Right lobe of liver (tissue), 6 donors: ENCODE measurements at regions not wholly inside any gene's neighbourhood (a gene's known extent, or its start where the extent isn't known, plus 50 kb on each side); places are given as distances from the start of the nearest gene placed in this dataset.
"Not testable (repeated sequence)": the region's sequence is repeated elsewhere in the genome, so short reads cannot be mapped to it uniquely, and the experiment has no call there.

Experiments
- ATAC-seq, 4 donors: fragments of 200-7000 bp; cut with Tn5 transposase; one replicate each; pipeline ENCODE4 v1.9.1; 2020; ENCODE audit warnings: mild to moderate bottlenecking in 4 of 4, moderate library complexity in 4 of 4
- DNase-seq, 3 donors: peaks; one replicate each; pipeline ENCODE4 v3.0.0-alpha.2; 2020
- H3K27ac ChIP-seq, 3 donors: fragments of 200-600 bp; one replicate each; pipeline ENCODE4 v1.8.0; 2022
- H3K27me3 ChIP-seq, 2 donors: fragments of 200-600 bp; one replicate each; pipeline ENCODE4 v1.8.0; 2022
- H3K36me3 ChIP-seq, 4 donors: fragments of 200-600 bp; sonication (generic) in 1 of 4; one replicate each; pipeline versions ENCODE4 v1.5.1 to v1.8.0; 2017 to 2022; ENCODE audit warnings: control low read depth in 1 of 4
- H3K4me1 ChIP-seq, 4 donors: fragments of 200-600 bp; sonication (generic) in 1 of 4; one replicate each; pipeline versions ENCODE4 v1.5.1 to v1.8.0; 2017 to 2022; ENCODE audit warnings: control low read depth in 1 of 4
- H3K4me3 ChIP-seq, 3 donors: fragments of 200-600 bp; one replicate each; pipeline ENCODE4 v1.8.0; 2022
- H3K9me3 ChIP-seq, 4 donors: fragments of 200-600 bp; sonication (generic) in 1 of 4; one replicate each; pipeline versions ENCODE4 v1.5.1 to v1.8.0; 2017 to 2022; ENCODE audit warnings: control low read depth in 1 of 4
- POLR2A ChIP-seq: fragments of 450-650 bp; IDR thresholded peaks from one replicate; pipeline ENCODE4 v1.6.1; 2017; ENCODE audit warnings: antibody characterized with exemption, mild to moderate bottlenecking
- WGBS: methylation state at CpG from one replicate; pipeline ENCODE4 v1.1.6; 2018; ENCODE audit warnings: low coverage, low lambda C conversion rate; ENCODE audit not compliant: insufficient coverage; ENCODE audit errors: missing lambda C conversion rate; 5-methylcytosine and 5-hydroxymethylcytosine counted together
- intact Hi-C, 2 donors: fragments of 100-400 bp; cut with DNase I; formaldehyde crosslinking; loops; one replicate each; pipeline versions ENCODE4 v1.11.2 to v1.14.1; 2022
- TF ChIP-seq, protein P1 (sequence below), 4 donors: fragments of 200-600 bp in 3 of 4; fragments of 450-650 bp in 1 of 4; IDR thresholded peaks; one replicate each; pipeline versions ENCODE4 v1.5.1 to v1.8.0; 2016 to 2022; ENCODE audit warnings: antibody characterized with exemption in 4 of 4, mild to moderate bottlenecking in 2 of 4
- donor health status: DM: no; HTN: yes; CAD: no.
- donor health status: DM: no; HTN: no; CAD: no.
- donor health status: DM: no; HTN: no; CAD: no.
- donor health status: DM: no; HTN: yes; CAD: no.
- donor health status: DM: no; HTN: yes; CAD: no.

DNA sequence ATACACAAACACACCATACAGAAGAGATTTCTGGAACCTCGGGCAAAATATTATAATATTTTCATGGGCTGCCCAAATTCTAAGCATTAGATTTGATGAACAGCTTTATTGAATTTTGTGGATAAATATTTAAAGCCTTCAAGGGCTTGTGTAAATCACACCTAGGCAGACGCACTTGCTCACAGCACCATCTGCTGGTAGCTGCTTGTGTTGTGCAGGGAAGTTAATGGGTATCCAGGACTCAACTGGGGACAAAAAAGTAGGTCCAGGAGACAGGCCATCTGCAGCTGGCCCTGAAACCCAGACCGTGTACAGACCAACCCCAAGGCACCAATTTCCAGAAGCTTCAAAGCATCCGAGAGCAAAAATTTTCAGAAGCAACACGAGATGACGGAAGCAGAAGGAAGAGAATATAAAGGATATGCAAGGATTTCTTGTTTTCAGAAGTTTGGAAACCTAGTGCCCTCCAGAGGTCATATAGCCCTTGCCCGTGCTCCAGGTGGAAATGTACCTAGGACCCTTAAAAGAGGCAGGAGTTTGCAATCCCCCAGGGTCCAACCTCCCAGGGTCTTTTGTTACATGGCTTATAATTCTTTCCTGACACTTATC is 140.0 kb downstream of the CHD9NB start:
- Histone ChIP-seq H3K4me3 (no peak overlapping the region), H3K27me3 (no peaks in the 10 kb centered on the region), H3K4me1 (no peaks in the 10 kb centered on the region), H3K27ac (no peak overlapping the region), H3K9me3 (no peaks in the 10 kb centered on the region), H3K36me3 (no peaks in the 10 kb centered on the region)
- no peak for TF ChIP-seq POLR2A
- TF ChIP-seq, protein P1, sequence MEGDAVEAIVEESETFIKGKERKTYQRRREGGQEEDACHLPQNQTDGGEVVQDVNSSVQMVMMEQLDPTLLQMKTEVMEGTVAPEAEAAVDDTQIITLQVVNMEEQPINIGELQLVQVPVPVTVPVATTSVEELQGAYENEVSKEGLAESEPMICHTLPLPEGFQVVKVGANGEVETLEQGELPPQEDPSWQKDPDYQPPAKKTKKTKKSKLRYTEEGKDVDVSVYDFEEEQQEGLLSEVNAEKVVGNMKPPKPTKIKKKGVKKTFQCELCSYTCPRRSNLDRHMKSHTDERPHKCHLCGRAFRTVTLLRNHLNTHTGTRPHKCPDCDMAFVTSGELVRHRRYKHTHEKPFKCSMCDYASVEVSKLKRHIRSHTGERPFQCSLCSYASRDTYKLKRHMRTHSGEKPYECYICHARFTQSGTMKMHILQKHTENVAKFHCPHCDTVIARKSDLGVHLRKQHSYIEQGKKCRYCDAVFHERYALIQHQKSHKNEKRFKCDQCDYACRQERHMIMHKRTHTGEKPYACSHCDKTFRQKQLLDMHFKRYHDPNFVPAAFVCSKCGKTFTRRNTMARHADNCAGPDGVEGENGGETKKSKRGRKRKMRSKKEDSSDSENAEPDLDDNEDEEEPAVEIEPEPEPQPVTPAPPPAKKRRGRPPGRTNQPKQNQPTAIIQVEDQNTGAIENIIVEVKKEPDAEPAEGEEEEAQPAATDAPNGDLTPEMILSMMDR (IDR thresholded peaks at IDR 0.05) = peak; percentile 75 to 90 (median 86)
- WGBS = 3% methylated on average over 7 of the region's 7 CpGs
- ATAC-seq = peak; percentile 94
- peak; percentile 65 to 70 (median 70) for DNase-seq
- intact Hi-C loops = no loop called here

DNA sequence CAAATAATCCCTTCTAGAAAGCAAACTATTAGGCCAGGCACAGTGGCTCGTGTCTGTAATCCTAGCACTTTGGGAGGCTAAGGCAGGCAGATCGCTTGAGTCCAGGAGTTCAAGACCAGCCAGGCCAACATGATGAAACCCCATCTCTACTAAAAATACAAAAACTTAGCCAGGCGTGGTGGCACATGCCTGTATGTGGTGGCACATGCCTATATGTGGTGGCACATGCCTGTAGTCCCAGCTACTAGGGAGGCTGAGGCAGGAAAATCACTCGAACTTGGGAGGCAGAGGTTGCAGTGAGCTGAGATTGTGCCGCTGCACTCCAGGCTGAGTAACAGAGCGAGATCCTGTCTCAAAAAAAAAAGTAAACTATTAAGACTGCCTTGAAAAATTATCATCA is 144.6 kb downstream of the CHD9NB start:
- H3K27ac ChIP-seq, ATAC-seq, DNase-seq, H3K9me3 ChIP-seq, H3K27me3 ChIP-seq, H3K36me3 ChIP-seq, H3K4me1 ChIP-seq, H3K4me3 ChIP-seq, intact Hi-C loops: not testable (repeated sequence)
- WGBS = 77% methylated on average over 6 of the region's 6 CpGs

DNA sequence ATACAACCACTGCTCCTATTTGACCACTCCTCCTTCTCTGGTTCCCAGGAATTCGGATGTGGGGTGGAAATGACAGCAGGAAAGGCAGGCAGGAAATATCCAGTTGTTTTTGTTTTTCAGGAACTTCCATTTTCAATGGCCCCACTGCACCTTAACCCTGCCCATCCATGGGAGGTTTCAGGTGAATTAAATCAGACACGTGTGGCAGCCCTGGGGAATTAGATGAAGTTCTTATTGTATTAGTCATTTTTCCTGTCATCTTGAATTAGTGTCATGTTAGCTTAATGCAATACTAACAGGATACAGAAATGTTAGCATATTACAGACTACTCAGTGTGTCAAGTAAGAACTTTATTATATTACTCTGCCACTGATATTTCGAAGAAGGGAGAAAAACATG is 146.4 kb downstream of the CHD9NB start:
- WGBS = 59% methylated on average over 3 of the region's 3 CpGs
- intact Hi-C loops = no loop called here
- Histone ChIP-seq H3K4me1 (no peaks in the 10 kb centered on the region), H3K27me3 (no peaks in the 10 kb centered on the region), H3K9me3 (no peaks in the 10 kb centered on the region), H3K4me3 (no peak overlapping the region), H3K36me3 (no peaks in the 10 kb centered on the region), H3K27ac (no peak overlapping the region)
- ATAC-seq (no peak), DNase-seq (no peak)
- no peak for TF ChIP-seq POLR2A
- TF ChIP-seq, protein P1 (IDR thresholded peaks at IDR 0.05) = no peak

DNA sequence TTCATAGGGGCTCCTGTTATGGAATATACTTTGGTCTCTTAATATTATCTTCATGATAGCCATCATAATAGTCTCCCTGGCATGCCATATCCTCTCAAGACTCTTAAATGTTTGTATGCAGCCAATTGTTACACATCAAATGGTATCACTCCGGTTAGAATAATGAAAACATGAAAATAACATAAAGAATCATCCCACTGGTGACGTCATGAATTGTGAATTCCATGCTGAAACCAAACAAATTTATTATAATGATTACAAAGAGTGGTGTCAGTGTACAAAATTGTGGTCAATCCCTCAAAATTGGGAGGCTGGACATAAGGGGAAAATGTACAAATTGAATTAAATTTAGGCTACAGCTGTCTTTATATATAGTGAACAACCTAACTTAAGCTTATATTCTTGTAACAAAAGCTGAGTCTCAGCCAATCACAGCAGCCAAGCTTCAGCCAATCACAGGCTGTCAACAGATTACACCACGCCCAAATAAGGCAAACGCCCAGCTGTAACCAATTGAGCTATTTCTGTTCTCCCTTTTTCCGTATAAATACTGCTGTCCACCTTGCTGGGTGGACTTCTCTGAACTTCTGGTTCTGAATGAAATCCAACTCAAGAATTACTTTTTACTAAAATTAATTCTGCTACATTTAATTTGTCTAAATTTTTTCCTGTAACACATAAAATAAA is 156.1 kb downstream of the CHD9NB start:
- ATAC-seq = no peak
- H3K9me3 ChIP-seq = no peaks in the 10 kb centered on the region
- 63% methylated on average over 5 of the region's 5 CpGs for WGBS

DNA sequence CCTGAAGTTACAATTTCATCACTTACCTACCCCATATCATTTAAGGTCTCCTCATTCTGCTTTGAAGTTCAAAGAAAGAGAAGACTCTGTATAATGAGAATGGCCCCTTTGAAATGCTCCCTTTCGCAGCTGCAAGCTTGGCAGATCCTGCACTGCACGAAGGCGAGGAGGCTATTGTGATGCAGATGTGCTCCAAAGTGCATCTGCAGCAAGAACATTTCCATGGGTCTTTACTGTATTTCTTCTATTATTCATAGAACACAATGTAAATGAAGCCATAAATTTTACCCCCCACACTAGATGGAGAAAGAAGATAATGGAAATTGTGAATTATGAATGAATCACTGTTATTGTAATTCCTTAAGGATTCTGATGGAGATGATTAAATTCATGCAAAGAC is 178.7 kb downstream of the CHD9NB start:
- ATAC-seq = no peak
- Histone ChIP-seq H3K36me3 (no peaks in the 10 kb centered on the region), H3K4me1 (no peaks in the 10 kb centered on the region), H3K4me3 (no peak overlapping the region), H3K9me3 (no peaks in the 10 kb centered on the region), H3K27ac (no peak overlapping the region), H3K27me3 (no peaks in the 10 kb centered on the region)
- no peak for DNase-seq
- intact Hi-C loops = no loop called here
- 92% methylated on average over 3 of the region's 3 CpGs for WGBS
- TF ChIP-seq, protein P1 (IDR thresholded peaks at IDR 0.05) = no peak
- TF ChIP-seq POLR2A = no peak

More for the DNA sequence above, 156.1 kb downstream of the CHD9NB start:
- Histone ChIP-seq H3K27ac (no peak overlapping the region), H3K4me3 (no peak overlapping the region), H3K36me3 (no peaks in the 10 kb centered on the region), H3K4me1 (no peaks in the 10 kb centered on the region), H3K27me3 (peaks cover 0 to 3% of the 10 kb centered on the region in 2 donors)
- intact Hi-C loops = no loop called here
- no peak for TF ChIP-seq POLR2A
- TF ChIP-seq, protein P1 (IDR thresholded peaks at IDR 0.05) = no peak
- DNase-seq = no peak
